Fibroblast of lung (primary cell): ENCODE measurements at regions not wholly inside any gene's neighbourhood (a gene's known extent, or its start where the extent isn't known, plus 50 kb on each side); places are given as distances from the start of the nearest gene placed in this dataset.

Source experiments
- DNase-seq, 2 donors: peaks; one replicate each; pipeline versions ENCODE4 v3.0.0 to v3.0.0-alpha.2; 2010; ENCODE audit warnings: low read depth in 2 of 2
- H2AFZ ChIP-seq: 2 replicates; pipeline ENCODE4 v1.5.1; 2012; ENCODE audit warnings: low read length, control low read depth, inconsistent platforms
- H3K27ac ChIP-seq: 2 replicates; pipeline ENCODE4 v1.5.1; 2011; ENCODE audit warnings: low read length, control low read depth; ENCODE audit not compliant: insufficient read depth
- H3K27me3 ChIP-seq: 2 replicates; pipeline ENCODE4 v1.5.1; 2011; ENCODE audit warnings: mild to moderate bottlenecking, low read length; ENCODE audit not compliant: control insufficient read depth, insufficient read depth
- H3K36me3 ChIP-seq: 2 replicates; pipeline ENCODE4 v1.5.1; 2011; ENCODE audit warnings: low read length; ENCODE audit not compliant: control insufficient read depth, insufficient read depth
- H3K4me1 ChIP-seq: 2 replicates; pipeline ENCODE4 v1.5.1; 2011; ENCODE audit warnings: low read length; ENCODE audit not compliant: control insufficient read depth, insufficient read depth; ENCODE audit errors: extremely low read depth
- H3K4me2 ChIP-seq: 2 replicates; pipeline ENCODE4 v1.5.1; 2011; ENCODE audit warnings: low read length, control low read depth; ENCODE audit not compliant: insufficient read depth; ENCODE audit errors: extremely low read depth
- H3K4me3 ChIP-seq, 4 experiments: fragments of 200-600 bp in 1 of 4; sonication (generic) in 1 of 4; replicated peaks in 1 of 4; 2 replicates each; pipeline ENCODE4 v1.5.1; 2011 to 2016; ENCODE audit warnings: low read length in 4 of 4, low read depth in 3 of 4, mild to moderate bottlenecking in 3 of 4, control low read depth in 2 of 4, inconsistent platforms in 1 of 4, mixed read lengths in 1 of 4; ENCODE audit not compliant: insufficient read depth in 1 of 4; ENCODE audit errors: control extremely low read depth in 1 of 4
- H3K79me2 ChIP-seq: 2 replicates; pipeline ENCODE4 v1.5.1; 2012; ENCODE audit warnings: mild to moderate bottlenecking, low read length, inconsistent platforms; ENCODE audit not compliant: control insufficient read depth, insufficient read depth
- H3K9ac ChIP-seq: 2 replicates; pipeline ENCODE4 v1.5.1; 2011; ENCODE audit warnings: mild to moderate bottlenecking, low read length, control low read depth; ENCODE audit not compliant: insufficient read depth
- H3K9me3 ChIP-seq: 2 replicates; pipeline ENCODE4 v1.5.1; 2012; ENCODE audit warnings: low read depth, low read length; ENCODE audit not compliant: control insufficient read depth, insufficient read depth
- H4K20me1 ChIP-seq: 2 replicates; pipeline ENCODE4 v1.5.1; 2011; ENCODE audit warnings: low read length; ENCODE audit not compliant: control insufficient read depth, insufficient read depth; ENCODE audit errors: extremely low read depth
- CTCF ChIP-seq, 2 donors: IDR thresholded peaks in 1 of 2; conservative IDR thresholded peaks in 1 of 2; 1 replicate in 1 of 2; 2 replicates in 1 of 2; pipeline ENCODE4 v1.5.1; 2011 to 2012; ENCODE audit warnings: low read length in 2 of 2, control low read depth in 1 of 2, inconsistent platforms in 1 of 2, low read depth in 1 of 2, mild to moderate bottlenecking in 1 of 2
- EZH2 ChIP-seq: IDR thresholded peaks from 2 replicates; pipeline ENCODE4 v1.5.1; 2012; ENCODE audit warnings: low read length, control low read depth, mild to moderate bottlenecking; ENCODE audit errors: missing control alignments

GRCh38 chr3:23029001-23029400, 174.1 kb upstream of the UBE2E2 start:
- H3K4me2 ChIP-seq = no peak overlapping the region
- TF ChIP-seq CTCF (conservative IDR thresholded peaks at IDR 0.05 in 1 of 2, IDR thresholded peaks at IDR 0.05 in 1 of 2; ENCODE audit: low read depth in 1 of 2, low read length in 2 of 2) = no peak
- TF ChIP-seq EZH2 = no peak

GRCh38 chr3:23035927-23036640, 167.0 kb upstream of the UBE2E2 start:
- Histone ChIP-seq H3K9me3 (no peaks in the 10 kb centered on the region), H4K20me1 (no peaks in the 10 kb centered on the region), H3K4me1 (no peaks in the 10 kb centered on the region), H3K27me3 (no peaks in the 10 kb centered on the region), H3K4me2 (no peak overlapping the region), H3K36me3 (no peaks in the 10 kb centered on the region), H3K9ac (no peak overlapping the region), H3K79me2 (no peaks in the 10 kb centered on the region), H3K4me3 (no peak overlapping the region), H3K27ac (no peak overlapping the region), H2AFZ (no peak overlapping the region)
- TF ChIP-seq CTCF (conservative IDR thresholded peaks at IDR 0.05 in 1 of 2, IDR thresholded peaks at IDR 0.05 in 1 of 2; ENCODE audit: low read depth in 1 of 2, low read length in 2 of 2) = no peak
- no peak for TF ChIP-seq EZH2
- no peak for DNase-seq

More at GRCh38 chr3:23029001-23029400, 174.1 kb upstream of the UBE2E2 start:
- Histone ChIP-seq H4K20me1 (no peaks in the 10 kb centered on the region), H3K27me3 (no peaks in the 10 kb centered on the region), H3K9me3 (no peaks in the 10 kb centered on the region), H3K4me1 (no peaks in the 10 kb centered on the region), H3K4me3 (no peak overlapping the region), H3K9ac (no peak overlapping the region), H3K36me3 (no peaks in the 10 kb centered on the region), H3K27ac (no peak overlapping the region), H2AFZ (no peak overlapping the region), H3K79me2 (no peaks in the 10 kb centered on the region)
- DNase-seq = no peak

GRCh38 chr3:23036728-23037127, 166.4 kb upstream of the UBE2E2 start:
- Histone ChIP-seq H3K4me2 (no peak overlapping the region), H3K4me3 (no peak overlapping the region), H4K20me1 (no peaks in the 10 kb centered on the region), H3K79me2 (no peaks in the 10 kb centered on the region), H3K27ac (no peak overlapping the region), H3K4me1 (no peaks in the 10 kb centered on the region), H3K9ac (no peak overlapping the region), H3K36me3 (no peaks in the 10 kb centered on the region), H3K27me3 (no peaks in the 10 kb centered on the region), H2AFZ (no peak overlapping the region), H3K9me3 (no peaks in the 10 kb centered on the region)
- DNase-seq = peak in 1 of 2 donors; percentile 22
- TF ChIP-seq EZH2 (no peak), CTCF (conservative IDR thresholded peaks at IDR 0.05 in 1 of 2, IDR thresholded peaks at IDR 0.05 in 1 of 2; ENCODE audit: low read depth in 1 of 2, low read length in 2 of 2) (no peak)
